HCT116 (cell line): ENCODE measurements at regions not wholly inside any gene's neighbourhood (a gene's known extent, or its start where the extent isn't known, plus 50 kb on each side); places are given as distances from the start of the nearest gene placed in this dataset.
A peak's percentile ranks its signal among the peaks of the same experiment; 100 is the strongest.

Experiments
- ATAC-seq: fragments of 200-7000 bp; cut with Tn5 transposase; 2 replicates; pipeline ENCODE4 v1.9.1; 2020; ENCODE audit warnings: mild to moderate bottlenecking, moderate library complexity
- BruUV-seq: library from RNA; stranded (reverse); fragments of 400-500 nt; replicated peaks from 2 replicates; lab custom pipeline; 2021; lab: Mats Ljungman, UMichigan
- CTCF ChIA-PET: fragments of 300-600 bp; sonication (Branson Sonifier 250); formaldehyde crosslinking; loops from one replicate; lab custom pipeline; 2021; ENCODE audit warnings: antibody characterized with exemption; lab: Charles Lee
- POLR2A ChIA-PET: fragments of 300-600, 350-600 bp; sonication (Branson Sonifier 250); formaldehyde crosslinking; loops from one replicate; lab custom pipeline; 2021; ENCODE audit warnings: antibody characterized with exemption; lab: Charles Lee
- RAD21 ChIA-PET, 2 experiments: fragments of 300-600 bp; sonication (Branson Sonifier 250); formaldehyde crosslinking; loops; one replicate each; lab custom pipeline; 2023; ENCODE audit warnings: low total read pairs in 2 of 2; ENCODE audit not compliant: uncharacterized antibody in 2 of 2, unreplicated experiment in 2 of 2, low non-redundant PET in 1 of 2; lab: Charles Lee
- DNase-seq: peaks from one replicate; pipeline ENCODE4 v3.0.0-alpha.2; 2010; ENCODE audit warnings: low read depth, low spot score
- H2AFZ ChIP-seq: fragments of 200-600 bp; shearing (Covaris generic), sonication (generic); 2 replicates; pipeline ENCODE4 v1.6.1; 2017; ENCODE audit warnings: low read depth, mixed run types, mixed read lengths, antibody characterized with exemption, low read length; ENCODE audit not compliant: poor library complexity, severe bottlenecking
- H3K27ac ChIP-seq: 2 replicates; pipeline ENCODE4 v1.5.1; 2012; ENCODE audit warnings: low read depth, low read length
- H3K27me3 ChIP-seq: fragments of 200-600 bp; sonication (generic); 2 replicates; pipeline ENCODE4 v1.6.1; 2016; ENCODE audit warnings: mixed run types, low read length, mixed read lengths; ENCODE audit not compliant: insufficient read depth
- H3K36me3 ChIP-seq, 2 experiments: fragments of 200-500 bp in 1 of 2; fragments of 200-600 bp in 1 of 2; sonication (Bioruptor generic) in 1 of 2; sonication (generic) in 1 of 2; 2 replicates each; pipeline versions ENCODE4 v1.5.1 to v1.6.1; 2014 to 2016; ENCODE audit warnings: low read length in 2 of 2, inconsistent platforms in 1 of 2, mixed read lengths in 1 of 2, mixed run types in 1 of 2; ENCODE audit not compliant: insufficient read depth in 2 of 2, control insufficient read depth in 1 of 2
- H3K4me1 ChIP-seq, 2 experiments: fragments of 200-600 bp in 1 of 2; sonication (generic) in 1 of 2; 2 replicates each; pipeline versions ENCODE4 v1.5.1 to v1.6.1; 2012 to 2017; ENCODE audit warnings: low read length in 2 of 2, inconsistent platforms in 1 of 2, mild to moderate bottlenecking in 1 of 2, mixed read lengths in 1 of 2, mixed run types in 1 of 2, moderate library complexity in 1 of 2; ENCODE audit not compliant: insufficient read depth in 2 of 2, control insufficient read depth in 1 of 2
- H3K4me2 ChIP-seq: fragments of 200-600 bp; sonication (generic); 2 replicates; pipeline ENCODE4 v1.6.1; 2017; ENCODE audit warnings: mixed run types, low read length, mixed read lengths
- H3K4me3 ChIP-seq, 2 experiments: fragments of 200-600 bp in 1 of 2; sonication (generic) in 1 of 2; replicated peaks in 1 of 2; 2 replicates each; pipeline ENCODE4 v1.5.1; 2011 to 2016; ENCODE audit warnings: low read length in 2 of 2, control low read depth in 1 of 2, low read depth in 1 of 2, mild to moderate bottlenecking in 1 of 2, mixed read lengths in 1 of 2, mixed run types in 1 of 2
- H3K79me2 ChIP-seq: fragments of 200-600 bp; sonication (generic); 2 replicates; pipeline ENCODE4 v1.6.1; 2017; ENCODE audit warnings: mild to moderate bottlenecking, mixed run types, low read length, moderate library complexity, mixed read lengths; ENCODE audit not compliant: insufficient read depth
- H3K9ac ChIP-seq: fragments of 200-600 bp; sonication (generic); 2 replicates; pipeline ENCODE4 v1.6.1; 2016; ENCODE audit warnings: low read length, mixed read lengths
- H3K9me2 ChIP-seq: fragments of 200-600 bp; sonication (generic), shearing (Covaris generic); 2 replicates; pipeline ENCODE4 v1.6.1; 2017; ENCODE audit warnings: mixed run types, mild to moderate bottlenecking, moderate library complexity; ENCODE audit not compliant: insufficient read depth
- H3K9me3 ChIP-seq, 2 experiments: fragments of 200-500 bp in 1 of 2; fragments of 200-600 bp in 1 of 2; sonication (Bioruptor generic) in 1 of 2; sonication (generic) in 1 of 2; 2 replicates each; pipeline ENCODE4 v1.6.1; 2014 to 2017; ENCODE audit warnings: low read length in 2 of 2, mixed read lengths in 2 of 2, inconsistent platforms in 1 of 2, low read depth in 1 of 2, mild to moderate bottlenecking in 1 of 2, mixed run types in 1 of 2, moderate library complexity in 1 of 2; ENCODE audit not compliant: control insufficient read depth in 1 of 2, insufficient read depth in 1 of 2
- H4K20me1 ChIP-seq: fragments of 200-600 bp; sonication (generic), shearing (Covaris generic); 2 replicates; pipeline ENCODE4 v1.6.1; 2017; ENCODE audit warnings: mixed run types, mild to moderate bottlenecking, moderate library complexity; ENCODE audit not compliant: insufficient read depth
- ATF3 ChIP-seq: IDR thresholded peaks from 2 replicates; pipeline ENCODE4 v1.6.1; 2012
- CBX3 ChIP-seq: IDR thresholded peaks from 2 replicates; pipeline ENCODE4 v1.6.1; 2012; ENCODE audit warnings: low read depth
- CEBPB ChIP-seq: IDR thresholded peaks from 2 replicates; pipeline ENCODE4 v1.6.1; 2012; ENCODE audit warnings: low read depth
- CTCF ChIP-seq, 3 experiments: fragments of 200-600 bp in 1 of 3; sonication (generic) in 1 of 3; IDR thresholded peaks in 2 of 3; conservative IDR thresholded peaks in 1 of 3; 2 replicates each; pipeline ENCODE4 v1.5.1; 2012 to 2017; ENCODE audit warnings: low read depth in 2 of 3, low read length in 2 of 3, antibody characterized with exemption in 1 of 3, borderline replicate concordance in 1 of 3, control low read depth in 1 of 3, mild to moderate bottlenecking in 1 of 3, mixed read lengths in 1 of 3, mixed run types in 1 of 3, moderate library complexity in 1 of 3; ENCODE audit not compliant: insufficient read depth in 1 of 3
- EGR1 ChIP-seq: IDR thresholded peaks from 2 replicates; pipeline ENCODE4 v1.6.1; 2012; ENCODE audit warnings: low read depth
- ELF1 ChIP-seq: IDR thresholded peaks from 2 replicates; pipeline ENCODE4 v1.6.1; 2012; ENCODE audit warnings: low read depth, borderline replicate concordance
- EZH2phosphoT487 ChIP-seq: fragments of 200-600 bp; IDR thresholded peaks from 2 replicates; pipeline ENCODE4 v1.6.1; 2018; ENCODE audit warnings: antibody characterized with exemption, borderline replicate concordance
- POLR2A ChIP-seq: IDR thresholded peaks from 2 replicates; pipeline ENCODE4 v1.7.0; 2011; ENCODE audit warnings: borderline replicate concordance; ENCODE audit not compliant: insufficient read depth, insufficient read length; ENCODE audit errors: extremely low read depth
- POLR2AphosphoS5 ChIP-seq: IDR thresholded peaks from 2 replicates; pipeline ENCODE4 v1.6.1; 2011; ENCODE audit warnings: mild to moderate bottlenecking, low read depth, low read length, moderate library complexity
- SIN3A ChIP-seq: IDR thresholded peaks from 2 replicates; pipeline ENCODE4 v1.6.1; 2012; ENCODE audit warnings: low read depth
- SP1 ChIP-seq: IDR thresholded peaks from 2 replicates; pipeline ENCODE4 v1.6.1; 2012; ENCODE audit warnings: low read depth
- TCF7L2 ChIP-seq: IDR thresholded peaks from 2 replicates; pipeline ENCODE4 v1.7.0; 2011; ENCODE audit warnings: borderline replicate concordance, inconsistent platforms; ENCODE audit not compliant: insufficient read depth, insufficient read length; ENCODE audit errors: extremely low read depth
- YY1 ChIP-seq: IDR thresholded peaks from 2 replicates; pipeline ENCODE4 v1.6.1; 2011; ENCODE audit warnings: low read length, low read depth, moderate library complexity, mild to moderate bottlenecking; ENCODE audit not compliant: insufficient replicate concordance; ENCODE audit errors: extremely low read depth
- ZFX ChIP-seq: fragments of 450-650 bp; IDR thresholded peaks from 2 replicates; pipeline ENCODE4 v1.6.1; 2017
- ZNF274 ChIP-seq: fragments of 200-500 bp; sonication (Bioruptor generic); IDR thresholded peaks from 2 replicates; pipeline ENCODE4 v1.6.1; 2014; ENCODE audit warnings: mild to moderate bottlenecking, low read depth, low read length, inconsistent platforms
- intact Hi-C: fragments of 100-400 bp; cut with micrococcal nuclease; formaldehyde crosslinking; loops from 2 replicates; pipeline ENCODE4 v1.10.0; 2022
- TF ChIP-seq, protein P1 (sequence below): IDR thresholded peaks from 2 replicates; pipeline ENCODE4 v1.6.1; 2012
- TF ChIP-seq, protein P2 (sequence below): IDR thresholded peaks from 2 replicates; pipeline ENCODE4 v1.6.1; 2012; ENCODE audit warnings: low read depth

DNA sequence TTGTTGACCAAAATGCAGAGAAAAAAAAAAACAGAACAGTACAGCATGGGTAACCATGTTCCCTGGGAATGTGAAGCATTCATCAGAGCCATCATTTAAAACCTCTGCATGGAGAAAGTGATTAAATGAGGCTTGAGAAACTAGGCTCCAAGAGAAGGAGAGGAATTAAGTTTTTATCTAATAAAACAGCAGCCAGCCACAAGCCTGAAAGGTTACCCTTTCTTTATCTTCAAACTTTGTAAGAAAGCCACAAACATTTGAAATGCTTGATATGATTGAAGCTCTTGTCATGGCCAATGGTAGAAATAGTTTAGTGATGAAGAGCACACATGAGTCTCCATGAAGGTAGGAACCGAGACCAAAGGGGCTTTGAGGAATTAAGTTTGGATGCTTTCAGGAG lies 144.9 kb upstream of the SYT1 start (continued):
- TF ChIP-seq POLR2A (no peak), CTCF (IDR thresholded peaks at IDR 0.05 in 2 of 3, conservative IDR thresholded peaks at IDR 0.05 in 1 of 3; ENCODE audit: borderline replicate concordance in 1 of 3, insufficient read depth in 1 of 3, low read depth in 2 of 3, low read length in 2 of 3) (no peak), POLR2AphosphoS5 (no peak), EGR1 (no peak), EZH2phosphoT487 (no peak), ZFX (no peak), YY1 (no peak), CEBPB (no peak), ZNF274 (no peak), ATF3 (no peak)
- TF ChIP-seq, all 23 proteins: peak for 0

GRCh38 chr12:78721906-78722305 lies 142.7 kb upstream of the SYT1 start:
- CTCF ChIA-PET, result no interaction called here
- peak overlapping the region; percentile 93 for H2AFZ ChIP-seq
- intact Hi-C loops, result no loop called here
- TF ChIP-seq EZH2phosphoT487, result no peak
- TF ChIP-seq, protein P1, sequence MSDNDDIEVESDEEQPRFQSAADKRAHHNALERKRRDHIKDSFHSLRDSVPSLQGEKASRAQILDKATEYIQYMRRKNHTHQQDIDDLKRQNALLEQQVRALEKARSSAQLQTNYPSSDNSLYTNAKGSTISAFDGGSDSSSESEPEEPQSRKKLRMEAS, result no peak
- no peak for TF ChIP-seq POLR2AphosphoS5
- no peak for TF ChIP-seq POLR2A
- TF ChIP-seq SP1, result no peak
- TF ChIP-seq ZFX, result no peak
- no peak for TF ChIP-seq TCF7L2
- TF ChIP-seq ELF1, result no peak
- TF ChIP-seq SIN3A, result no peak
- TF ChIP-seq CBX3, result no peak
- TF ChIP-seq YY1, result no peak
- no peak for TF ChIP-seq CTCF (IDR thresholded peaks at IDR 0.05 in 2 of 3, conservative IDR thresholded peaks at IDR 0.05 in 1 of 3; ENCODE audit: borderline replicate concordance in 1 of 3, insufficient read depth in 1 of 3, low read depth in 2 of 3, low read length in 2 of 3)
- TF ChIP-seq, protein P2, sequence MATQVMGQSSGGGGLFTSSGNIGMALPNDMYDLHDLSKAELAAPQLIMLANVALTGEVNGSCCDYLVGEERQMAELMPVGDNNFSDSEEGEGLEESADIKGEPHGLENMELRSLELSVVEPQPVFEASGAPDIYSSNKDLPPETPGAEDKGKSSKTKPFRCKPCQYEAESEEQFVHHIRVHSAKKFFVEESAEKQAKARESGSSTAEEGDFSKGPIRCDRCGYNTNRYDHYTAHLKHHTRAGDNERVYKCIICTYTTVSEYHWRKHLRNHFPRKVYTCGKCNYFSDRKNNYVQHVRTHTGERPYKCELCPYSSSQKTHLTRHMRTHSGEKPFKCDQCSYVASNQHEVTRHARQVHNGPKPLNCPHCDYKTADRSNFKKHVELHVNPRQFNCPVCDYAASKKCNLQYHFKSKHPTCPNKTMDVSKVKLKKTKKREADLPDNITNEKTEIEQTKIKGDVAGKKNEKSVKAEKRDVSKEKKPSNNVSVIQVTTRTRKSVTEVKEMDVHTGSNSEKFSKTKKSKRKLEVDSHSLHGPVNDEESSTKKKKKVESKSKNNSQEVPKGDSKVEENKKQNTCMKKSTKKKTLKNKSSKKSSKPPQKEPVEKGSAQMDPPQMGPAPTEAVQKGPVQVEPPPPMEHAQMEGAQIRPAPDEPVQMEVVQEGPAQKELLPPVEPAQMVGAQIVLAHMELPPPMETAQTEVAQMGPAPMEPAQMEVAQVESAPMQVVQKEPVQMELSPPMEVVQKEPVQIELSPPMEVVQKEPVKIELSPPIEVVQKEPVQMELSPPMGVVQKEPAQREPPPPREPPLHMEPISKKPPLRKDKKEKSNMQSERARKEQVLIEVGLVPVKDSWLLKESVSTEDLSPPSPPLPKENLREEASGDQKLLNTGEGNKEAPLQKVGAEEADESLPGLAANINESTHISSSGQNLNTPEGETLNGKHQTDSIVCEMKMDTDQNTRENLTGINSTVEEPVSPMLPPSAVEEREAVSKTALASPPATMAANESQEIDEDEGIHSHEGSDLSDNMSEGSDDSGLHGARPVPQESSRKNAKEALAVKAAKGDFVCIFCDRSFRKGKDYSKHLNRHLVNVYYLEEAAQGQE, result no peak
- TF ChIP-seq ZNF274, result no peak
- no peak for TF ChIP-seq EGR1

More at GRCh38 chr12:78721906-78722305, 142.7 kb upstream of the SYT1 start:
- no peak overlapping the region for H3K4me3 ChIP-seq
- peaks cover 0 to 4% of the 10 kb centered on the region in 2 experiments; a peak in 1 of 4 replicates for H3K4me1 ChIP-seq
- H3K9ac ChIP-seq, result no peak overlapping the region
- DNase-seq (no peak), ATAC-seq (no peak)
- POLR2A ChIA-PET, result no interaction called here
- H3K9me3 ChIP-seq, result no peaks in the 10 kb centered on the region
- no peak overlapping the region for H3K4me2 ChIP-seq
- no peaks in the 10 kb centered on the region for H3K27me3 ChIP-seq
- RAD21 ChIA-PET, result no interaction called here
- H4K20me1 ChIP-seq, result no peaks in the 10 kb centered on the region
- no peaks in the 10 kb centered on the region for H3K9me2 ChIP-seq
- no TSS peak for BruUV-seq
- no peaks in the 10 kb centered on the region for H3K36me3 ChIP-seq
- H3K79me2 ChIP-seq, result no peaks in the 10 kb centered on the region
- no peak overlapping the region for H3K27ac ChIP-seq
